Smooth muscle cell (in vitro differentiated cells): ENCODE measurements at regions not wholly inside any gene's neighbourhood (a gene's known extent, or its start where the extent isn't known, plus 50 kb on each side); places are given as distances from the start of the nearest gene placed in this dataset.

Experiments
- DNase-seq: peaks from one replicate; lab custom pipeline; 2025; ENCODE audit not compliant: unreplicated experiment; lab: John Stamatoyannopoulos, UW
- H2AFZ ChIP-seq: fragments of 200-600 bp; sonication (generic); 2 replicates; pipeline ENCODE4 v1.6.0; 2016; ENCODE audit warnings: antibody characterized with exemption, low read depth, mild to moderate bottlenecking
- H3F3A ChIP-seq: fragments of 200-600 bp; sonication (generic); 2 replicates; pipeline ENCODE4 v1.6.0; 2017; ENCODE audit warnings: antibody characterized with exemption, low read depth
- H3K27ac ChIP-seq: fragments of 200-600 bp; sonication (generic); 2 replicates; pipeline ENCODE4 v1.5.1; 2016; ENCODE audit warnings: low read depth, mild to moderate bottlenecking
- H3K27me3 ChIP-seq: fragments of 200-600 bp; sonication (generic); 2 replicates; pipeline ENCODE4 v1.6.1; 2016; ENCODE audit warnings: low read depth, mild to moderate bottlenecking
- H3K36me3 ChIP-seq: fragments of 200-600 bp; sonication (generic); 2 replicates; pipeline ENCODE4 v1.5.1; 2016; ENCODE audit warnings: low read depth
- H3K4me1 ChIP-seq: fragments of 200-600 bp; sonication (generic); 2 replicates; pipeline ENCODE4 v1.5.1; 2016; ENCODE audit warnings: low read depth
- H3K4me2 ChIP-seq: fragments of 200-600 bp; sonication (generic); 2 replicates; pipeline ENCODE4 v1.6.0; 2016; ENCODE audit warnings: mild to moderate bottlenecking
- H3K4me3 ChIP-seq: fragments of 200-600 bp; sonication (generic); 2 replicates; pipeline ENCODE4 v1.5.1; 2016; ENCODE audit warnings: mild to moderate bottlenecking
- H3K79me2 ChIP-seq: fragments of 200-600 bp; sonication (generic); 2 replicates; pipeline ENCODE4 v1.6.0; 2016; ENCODE audit warnings: low read depth, mild to moderate bottlenecking
- H3K9ac ChIP-seq: fragments of 200-600 bp; sonication (generic); 2 replicates; pipeline ENCODE4 v1.6.0; 2016; ENCODE audit warnings: low read depth
- H3K9me3 ChIP-seq: fragments of 200-600 bp; sonication (generic); replicated peaks from 2 replicates; pipeline ENCODE4 v1.5.1; 2016; ENCODE audit warnings: low read depth
- H4K20me1 ChIP-seq: fragments of 200-600 bp; sonication (generic); 2 replicates; pipeline ENCODE4 v1.6.0; 2016; ENCODE audit warnings: low read depth
- WGBS: methylation state at CpG from one replicate; pipeline ENCODE4 v1.1.7; 2016; ENCODE audit warnings: low lambda C conversion rate; 5-methylcytosine and 5-hydroxymethylcytosine counted together
- TF ChIP-seq, protein P1 (sequence below): fragments of 200-600 bp; sonication (generic); IDR thresholded peaks from 2 replicates; pipeline ENCODE4 v1.5.1; 2017; ENCODE audit warnings: borderline replicate concordance, mild to moderate bottlenecking, antibody characterized with exemption; ENCODE audit not compliant: insufficient read depth, poor library complexity, severe bottlenecking

DNA sequence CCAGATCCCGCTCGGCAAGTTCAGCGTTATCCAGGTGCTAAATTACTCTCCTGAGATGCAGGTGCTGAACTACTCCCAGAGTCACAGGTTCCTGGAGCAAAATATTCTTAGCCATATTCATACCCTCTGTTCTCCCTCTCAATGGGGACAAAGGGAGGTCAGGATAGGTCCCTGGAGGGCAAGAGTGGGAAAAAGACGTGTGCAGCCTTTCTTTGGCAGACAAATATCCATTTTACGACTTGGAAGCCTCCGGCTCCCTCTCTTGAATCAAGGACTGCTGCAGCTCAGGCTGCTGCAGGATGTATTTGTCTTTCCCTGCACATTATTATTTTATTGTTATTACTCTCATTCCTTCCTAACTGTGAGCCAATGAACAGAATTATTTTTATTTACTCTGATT is 590.2 kb downstream of the NR2F1-AS1 start:
- Histone ChIP-seq H3K27me3 (no peaks in the 10 kb centered on the region), H3K36me3 (no peaks in the 10 kb centered on the region), H3K4me2 (no peak overlapping the region), H4K20me1 (no peaks in the 10 kb centered on the region), H3F3A (no peaks in the 10 kb centered on the region), H3K79me2 (no peaks in the 10 kb centered on the region), H3K27ac (no peak overlapping the region), H3K9ac (no peak overlapping the region), H2AFZ (no peak overlapping the region), H3K4me3 (no peak overlapping the region), H3K9me3 (no peaks in the 10 kb centered on the region), H3K4me1 (no peaks in the 10 kb centered on the region)
- 77% methylated on average over 6 of the region's 6 CpGs for WGBS
- TF ChIP-seq, protein P1, sequence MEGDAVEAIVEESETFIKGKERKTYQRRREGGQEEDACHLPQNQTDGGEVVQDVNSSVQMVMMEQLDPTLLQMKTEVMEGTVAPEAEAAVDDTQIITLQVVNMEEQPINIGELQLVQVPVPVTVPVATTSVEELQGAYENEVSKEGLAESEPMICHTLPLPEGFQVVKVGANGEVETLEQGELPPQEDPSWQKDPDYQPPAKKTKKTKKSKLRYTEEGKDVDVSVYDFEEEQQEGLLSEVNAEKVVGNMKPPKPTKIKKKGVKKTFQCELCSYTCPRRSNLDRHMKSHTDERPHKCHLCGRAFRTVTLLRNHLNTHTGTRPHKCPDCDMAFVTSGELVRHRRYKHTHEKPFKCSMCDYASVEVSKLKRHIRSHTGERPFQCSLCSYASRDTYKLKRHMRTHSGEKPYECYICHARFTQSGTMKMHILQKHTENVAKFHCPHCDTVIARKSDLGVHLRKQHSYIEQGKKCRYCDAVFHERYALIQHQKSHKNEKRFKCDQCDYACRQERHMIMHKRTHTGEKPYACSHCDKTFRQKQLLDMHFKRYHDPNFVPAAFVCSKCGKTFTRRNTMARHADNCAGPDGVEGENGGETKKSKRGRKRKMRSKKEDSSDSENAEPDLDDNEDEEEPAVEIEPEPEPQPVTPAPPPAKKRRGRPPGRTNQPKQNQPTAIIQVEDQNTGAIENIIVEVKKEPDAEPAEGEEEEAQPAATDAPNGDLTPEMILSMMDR, result no peak
- no peak for DNase-seq

DNA sequence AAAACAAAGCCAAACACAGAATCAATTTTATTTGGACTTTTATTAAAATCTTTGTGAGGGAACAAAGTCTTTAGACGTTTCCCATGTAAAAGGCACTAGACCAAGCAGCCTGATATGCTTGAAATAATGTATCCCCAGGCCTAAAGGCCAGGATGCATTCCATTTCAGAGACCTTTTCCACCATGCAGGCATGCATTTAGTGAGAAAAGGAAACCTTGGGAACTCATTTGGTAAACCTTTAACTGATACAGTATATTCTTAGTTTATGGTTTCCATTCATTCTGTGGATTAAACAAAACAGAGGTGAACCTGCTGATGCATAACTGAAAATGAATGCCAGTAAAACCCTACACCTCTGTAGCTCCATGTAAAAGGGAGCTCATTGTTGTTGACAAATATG is 600.0 kb downstream of the NR2F1-AS1 start:
- no peak for DNase-seq
- Histone ChIP-seq H3K79me2 (no peaks in the 10 kb centered on the region), H3F3A (no peaks in the 10 kb centered on the region), H2AFZ (no peak overlapping the region), H3K4me3 (no peak overlapping the region), H4K20me1 (no peaks in the 10 kb centered on the region), H3K9me3 (no peaks in the 10 kb centered on the region), H3K36me3 (no peaks in the 10 kb centered on the region), H3K27me3 (no peaks in the 10 kb centered on the region), H3K4me1 (peaks cover 33% of the 10 kb centered on the region), H3K27ac (no peak overlapping the region), H3K4me2 (no peak overlapping the region), H3K9ac (no peak overlapping the region)
- TF ChIP-seq, protein P1, result no peak
- WGBS, result 75% methylated on average over 1 of the region's 1 CpG

DNA sequence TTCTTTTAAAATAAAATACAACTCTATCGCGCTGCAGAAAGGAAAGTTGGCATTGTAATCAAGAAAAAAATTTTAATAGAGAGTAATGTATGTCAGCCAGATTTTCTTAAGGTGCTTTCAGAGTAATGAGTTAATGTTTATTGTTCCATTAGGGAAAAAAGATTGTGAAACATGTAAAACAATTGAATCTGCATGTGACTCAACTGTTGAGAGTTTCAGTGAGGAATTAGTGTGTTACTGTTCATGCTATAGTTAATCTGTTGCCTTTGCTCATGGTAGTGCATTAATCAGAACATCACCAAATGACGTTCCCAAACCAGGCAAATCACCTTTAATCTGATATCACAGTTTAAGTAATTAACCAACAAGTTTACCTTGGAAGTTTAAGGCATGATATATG is 600.5 kb downstream of the NR2F1-AS1 start:
- no peaks in the 10 kb centered on the region for H3K27me3 ChIP-seq
- DNase-seq, result no peak
- TF ChIP-seq, protein P1, result no peak
- WGBS, result 91% methylated on average over 3 of the region's 3 CpGs
- no peaks in the 10 kb centered on the region for H3F3A ChIP-seq
- H3K4me3 ChIP-seq, result no peak overlapping the region
- H3K9ac ChIP-seq, result no peak overlapping the region
- no peak overlapping the region for H2AFZ ChIP-seq
- no peaks in the 10 kb centered on the region for H3K79me2 ChIP-seq
- H3K4me1 ChIP-seq, result peaks cover 33% of the 10 kb centered on the region
- H3K36me3 ChIP-seq, result no peaks in the 10 kb centered on the region
- H4K20me1 ChIP-seq, result no peaks in the 10 kb centered on the region
- H3K4me2 ChIP-seq, result no peak overlapping the region
- H3K9me3 ChIP-seq, result no peaks in the 10 kb centered on the region
- no peak overlapping the region for H3K27ac ChIP-seq

DNA sequence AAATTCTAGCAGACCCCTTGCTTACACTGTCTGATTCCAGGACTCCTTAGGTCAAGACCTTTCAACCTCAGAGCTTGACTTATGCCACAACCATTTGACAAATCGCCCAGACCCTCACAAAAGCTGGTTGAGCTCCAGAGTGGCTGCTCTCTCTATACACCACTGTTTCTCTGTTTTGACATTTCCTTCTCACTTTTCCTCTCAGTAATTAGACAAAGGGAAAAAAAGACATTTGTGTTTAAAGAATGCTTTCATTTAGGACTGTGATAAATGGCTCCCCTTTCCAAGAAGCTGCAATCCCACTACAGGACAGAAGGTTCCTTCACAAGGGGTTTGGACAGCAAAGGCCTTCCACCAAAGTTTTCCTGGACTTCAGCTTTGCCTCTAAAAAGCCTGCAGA is 601.3 kb downstream of the NR2F1-AS1 start:
- H3K36me3 ChIP-seq, result no peaks in the 10 kb centered on the region
- TF ChIP-seq, protein P1, result no peak
- 87% methylated on average over 1 of the region's 1 CpG for WGBS
- peaks cover 33% of the 10 kb centered on the region for H3K4me1 ChIP-seq
- no peak for DNase-seq
- H3K9me3 ChIP-seq, result no peaks in the 10 kb centered on the region
- H3K4me2 ChIP-seq, result no peak overlapping the region
- H2AFZ ChIP-seq, result no peak overlapping the region
- H3K4me3 ChIP-seq, result no peak overlapping the region
- H3K27ac ChIP-seq, result no peak overlapping the region
- H3K27me3 ChIP-seq, result no peaks in the 10 kb centered on the region
- H3K79me2 ChIP-seq, result no peaks in the 10 kb centered on the region
- H3F3A ChIP-seq, result no peaks in the 10 kb centered on the region
- no peak overlapping the region for H3K9ac ChIP-seq
- no peaks in the 10 kb centered on the region for H4K20me1 ChIP-seq
